RWPE2 (cell line): ENCODE measurements at regions not wholly inside any gene's neighbourhood (a gene's known extent, or its start where the extent isn't known, plus 50 kb on each side); places are given as distances from the start of the nearest gene placed in this dataset.

ENCODE experiments used
- ATAC-seq: fragments of 200-7000 bp; cut with Tn5 transposase; 3 replicates; pipeline ENCODE4 v1.9.1; 2021; ENCODE audit warnings: low read depth
- DNase-seq: peaks from one replicate; pipeline ENCODE4 v3.0.0-alpha.2; 2020; ENCODE audit warnings: low spot score
- H3K27ac ChIP-seq: fragments of 450-650 bp; 2 replicates; pipeline ENCODE4 v1.5.1; 2017; ENCODE audit warnings: mild to moderate bottlenecking; ENCODE audit not compliant: poor library complexity, severe bottlenecking
- H3K27me3 ChIP-seq: fragments of 250-450 bp; sonication (Bioruptor Pico); 2 replicates; pipeline ENCODE4 v1.5.1; 2021; ENCODE audit warnings: mild to moderate bottlenecking, moderate library complexity; ENCODE audit not compliant: insufficient read depth, poor library complexity, severe bottlenecking
- H3K36me3 ChIP-seq: fragments of 250-450 bp; sonication (Bioruptor Pico); 2 replicates; pipeline ENCODE4 v1.5.1; 2020; ENCODE audit warnings: low read depth, mild to moderate bottlenecking, moderate library complexity
- H3K4me1 ChIP-seq: fragments of 250-450 bp; sonication (Bioruptor Pico); 2 replicates; pipeline ENCODE4 v1.5.1; 2021; ENCODE audit warnings: mild to moderate bottlenecking, moderate library complexity; ENCODE audit not compliant: insufficient read depth, poor library complexity, severe bottlenecking
- H3K4me3 ChIP-seq: fragments of 250-450 bp; sonication (Bioruptor Pico); 2 replicates; pipeline ENCODE4 v1.5.1; 2021; ENCODE audit warnings: mild to moderate bottlenecking, moderate library complexity; ENCODE audit not compliant: severe bottlenecking
- H3K9me3 ChIP-seq: fragments of 250-450 bp; sonication (Bioruptor Pico); 2 replicates; pipeline ENCODE4 v1.5.1; 2021; ENCODE audit warnings: mild to moderate bottlenecking, moderate library complexity; ENCODE audit not compliant: severe bottlenecking
- CTCF ChIP-seq: fragments of 450-650 bp; IDR thresholded peaks from one replicate; pipeline ENCODE4 v1.5.1; 2017; ENCODE audit warnings: mild to moderate bottlenecking, moderate library complexity; ENCODE audit not compliant: poor library complexity, severe bottlenecking

GRCh38 chr13:89361909-89362308 lies 1690.7 kb downstream of the SLITRK5 start:
- Histone ChIP-seq H3K9me3 (no peaks in the 10 kb centered on the region), H3K4me3 (no peak overlapping the region), H3K27ac (no peak overlapping the region), H3K36me3 (no peaks in the 10 kb centered on the region), H3K4me1 (no peaks in the 10 kb centered on the region), H3K27me3 (no peaks in the 10 kb centered on the region)
- ATAC-seq, result no peak
- DNase-seq, result no peak
- peak; percentile 20 for TF ChIP-seq CTCF

- Histone ChIP-seq H3K4me3 (no peak overlapping the region), H3K36me3 (no peaks in the 10 kb centered on the region), H3K4me1 (no peaks in the 10 kb centered on the region), H3K27me3 (no peaks in the 10 kb centered on the region), H3K9me3 (no peaks in the 10 kb centered on the region), H3K27ac (no peak overlapping the region)
- TF ChIP-seq CTCF, result no peak
- DNase-seq (no peak), ATAC-seq (no peak)
These were observed 1692.0 kb downstream of the SLITRK5 start for GRCh38 chr13:89363144-89363543.

GRCh38 chr13:89372193-89372592 lies 1701.0 kb downstream of the SLITRK5 start:
- Histone ChIP-seq H3K27ac (no peak overlapping the region), H3K36me3 (no peaks in the 10 kb centered on the region), H3K4me3 (no peak overlapping the region), H3K27me3 (no peaks in the 10 kb centered on the region), H3K4me1 (no peaks in the 10 kb centered on the region), H3K9me3 (no peaks in the 10 kb centered on the region)
- ATAC-seq, result no peak
- TF ChIP-seq CTCF, result no peak
- DNase-seq, result no peak

- no peak for DNase-seq
- TF ChIP-seq CTCF, result no peak
- Histone ChIP-seq H3K36me3 (no peaks in the 10 kb centered on the region), H3K4me3 (no peak overlapping the region), H3K9me3 (no peaks in the 10 kb centered on the region), H3K27me3 (no peaks in the 10 kb centered on the region), H3K4me1 (no peaks in the 10 kb centered on the region), H3K27ac (no peak overlapping the region)
- ATAC-seq, result peak; percentile 76
These were observed 1704.7 kb downstream of the SLITRK5 start for GRCh38 chr13:89375839-89376238.

- no peak overlapping the region for H3K4me3 ChIP-seq
- no peak for DNase-seq
- H3K36me3 ChIP-seq, result no peaks in the 10 kb centered on the region
- no peak overlapping the region for H3K27ac ChIP-seq
- H3K4me1 ChIP-seq, result no peaks in the 10 kb centered on the region
- H3K27me3 ChIP-seq, result no peaks in the 10 kb centered on the region
- no peak for TF ChIP-seq CTCF
- ATAC-seq, result peak; percentile 75; the same call in 2 of the 3 replicates
- no peaks in the 10 kb centered on the region for H3K9me3 ChIP-seq
These were observed 1708.9 kb downstream of the SLITRK5 start for GRCh38 chr13:89380101-89380500.
